ENCODE measurements at regions not wholly inside any gene's neighbourhood (a gene's known extent, or its start where the extent isn't known, plus 50 kb on each side); places are given as distances from the start of the nearest gene placed in this dataset.
"Not testable (repeated sequence)": the region's sequence is repeated elsewhere in the genome, so short reads cannot be mapped to it uniquely, and the experiment has no call there.

DNA sequence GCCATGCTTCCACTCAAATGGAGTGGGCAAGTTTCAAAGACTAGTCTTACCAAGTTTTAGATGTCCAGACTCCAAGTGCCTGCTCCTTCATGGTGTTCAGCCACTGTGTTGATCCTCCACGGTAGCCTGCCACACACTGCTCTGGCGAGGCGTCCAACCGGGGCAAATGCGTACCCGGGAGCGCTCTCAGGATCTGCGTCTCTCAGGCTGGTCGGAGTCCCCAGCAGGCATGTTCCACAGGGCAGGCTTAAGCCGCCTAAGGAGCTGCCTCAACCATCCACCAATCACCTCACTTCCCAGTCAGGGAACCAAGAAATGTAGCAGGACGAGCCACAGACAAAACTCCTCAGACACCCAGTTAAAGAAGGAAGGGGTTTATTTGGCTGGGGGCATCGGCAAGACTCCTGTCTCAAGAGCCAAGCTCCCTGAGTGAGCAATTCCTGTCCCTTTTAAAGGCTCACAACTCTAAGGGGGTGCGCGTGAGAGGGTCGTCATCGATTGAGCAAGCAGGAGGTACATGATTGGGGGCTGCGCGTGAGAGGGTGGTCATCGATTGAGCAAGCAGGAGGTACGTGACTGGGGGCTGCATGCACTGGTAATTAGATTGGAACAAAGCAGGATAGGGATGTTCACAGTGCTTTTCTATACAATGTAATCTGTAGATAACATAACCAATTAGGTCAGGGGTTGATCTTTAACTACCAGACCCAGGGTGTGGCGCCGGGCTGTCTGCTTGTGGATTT lies 816.2 kb downstream of the TRIB2 start:
- TF ChIP-seq, protein P1, sequence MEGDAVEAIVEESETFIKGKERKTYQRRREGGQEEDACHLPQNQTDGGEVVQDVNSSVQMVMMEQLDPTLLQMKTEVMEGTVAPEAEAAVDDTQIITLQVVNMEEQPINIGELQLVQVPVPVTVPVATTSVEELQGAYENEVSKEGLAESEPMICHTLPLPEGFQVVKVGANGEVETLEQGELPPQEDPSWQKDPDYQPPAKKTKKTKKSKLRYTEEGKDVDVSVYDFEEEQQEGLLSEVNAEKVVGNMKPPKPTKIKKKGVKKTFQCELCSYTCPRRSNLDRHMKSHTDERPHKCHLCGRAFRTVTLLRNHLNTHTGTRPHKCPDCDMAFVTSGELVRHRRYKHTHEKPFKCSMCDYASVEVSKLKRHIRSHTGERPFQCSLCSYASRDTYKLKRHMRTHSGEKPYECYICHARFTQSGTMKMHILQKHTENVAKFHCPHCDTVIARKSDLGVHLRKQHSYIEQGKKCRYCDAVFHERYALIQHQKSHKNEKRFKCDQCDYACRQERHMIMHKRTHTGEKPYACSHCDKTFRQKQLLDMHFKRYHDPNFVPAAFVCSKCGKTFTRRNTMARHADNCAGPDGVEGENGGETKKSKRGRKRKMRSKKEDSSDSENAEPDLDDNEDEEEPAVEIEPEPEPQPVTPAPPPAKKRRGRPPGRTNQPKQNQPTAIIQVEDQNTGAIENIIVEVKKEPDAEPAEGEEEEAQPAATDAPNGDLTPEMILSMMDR (IDR thresholded peaks at IDR 0.05) = not testable (repeated sequence)
- TF ChIP-seq POLR2A (IDR thresholded peaks at IDR 0.05) = not testable (repeated sequence)

Measured in Peyer's patch (tissue), 4 donors.